Suprapubic skin (tissue), 4 donors: ENCODE measurements at regions not wholly inside any gene's neighbourhood (a gene's known extent, or its start where the extent isn't known, plus 50 kb on each side); places are given as distances from the start of the nearest gene placed in this dataset.

Experiments used
- CTCF ChIP-seq, 2 donors: fragments of 200-600 bp in 1 of 2; fragments of 450-650 bp in 1 of 2; sonication (generic) in 1 of 2; IDR thresholded peaks; one replicate each; pipeline ENCODE4 v1.5.1; 2016 to 2019; ENCODE audit warnings: antibody characterized with exemption in 2 of 2, mild to moderate bottlenecking in 1 of 2, moderate library complexity in 1 of 2
- EP300 ChIP-seq: sonication (generic); formaldehyde crosslinking; IDR thresholded peaks from one replicate; pipeline ENCODE4 v1.6.1; 2017; ENCODE audit warnings: antibody characterized with exemption
- POLR2A ChIP-seq, 2 donors: fragments of 450-650 bp; IDR thresholded peaks; one replicate each; pipeline ENCODE4 v1.6.1; 2017; ENCODE audit warnings: antibody characterized with exemption in 2 of 2, mild to moderate bottlenecking in 2 of 2, moderate library complexity in 2 of 2
- POLR2AphosphoS5 ChIP-seq, 3 donors: sonication (generic); formaldehyde crosslinking; IDR thresholded peaks; one replicate each; pipeline ENCODE4 v1.6.1; 2017; ENCODE audit warnings: antibody characterized with exemption in 3 of 3

GRCh38 chr18:67977067-67977616 lies 460.6 kb upstream of the DSEL start:
- no peak for TF ChIP-seq CTCF (IDR thresholded peaks at IDR 0.05)
- TF ChIP-seq POLR2A (IDR thresholded peaks at IDR 0.05) = no peak
- TF ChIP-seq POLR2AphosphoS5 (IDR thresholded peaks at IDR 0.05) = no peak
- no peak for TF ChIP-seq EP300
